ENCODE measurements at regions not wholly inside any gene's neighbourhood (a gene's known extent, or its start where the extent isn't known, plus 50 kb on each side); places are given as distances from the start of the nearest gene placed in this dataset.

- BruUV-seq (replicated peaks): no TSS peak
- Histone ChIP-seq H3K4me3 (ENCODE audit: low read depth in 2 of 2, low read length in 2 of 2) (no peak overlapping the region), H3K36me3 (ENCODE audit: control insufficient read depth, insufficient read depth, low read length) (no peaks in the 10 kb centered on the region), H3K27me3 (ENCODE audit: control insufficient read depth, insufficient read depth, low read length) (no peaks in the 10 kb centered on the region), H3K27ac (ENCODE audit: low read length) (no peak overlapping the region), H3K9me3 (ENCODE audit: control insufficient read depth, insufficient read depth, low read depth, low read length) (no peaks in the 10 kb centered on the region), H3K4me1 (ENCODE audit: control insufficient read depth, insufficient read depth, low read length) (no peaks in the 10 kb centered on the region)
- ChIA-PET CTCF (no interaction called here), POLR2A (no interaction called here)
- in situ Hi-C loops (cut with HindIII; ENCODE audit: low pct_unique_long_range_greater_than_20kb, low sequenced_read_pairs): no loop called here
- TF ChIP-seq CTCF (IDR thresholded peaks at IDR 0.05) (no peak), SIN3A (IDR thresholded peaks at IDR 0.05; ENCODE audit: borderline replicate concordance, insufficient read depth, low read depth, low read length) (no peak), TCF7L2 (IDR thresholded peaks at IDR 0.05; ENCODE audit: low read depth, low read length) (no peak), REST (IDR thresholded peaks at IDR 0.05; ENCODE audit: insufficient read depth in 1 of 2, low read depth in 2 of 2, low read length in 1 of 2) (no peak), POLR2AphosphoS5 (IDR thresholded peaks at IDR 0.05; ENCODE audit: low read depth, low read length) (no peak)
- ATAC-seq (no peak), DNase-seq (ENCODE audit: low read depth, low spot score) (no peak)
- intact Hi-C loops (cut with micrococcal nuclease; ENCODE audit: unreplicated experiment): no loop called here
These were observed 171.3 kb downstream of the ABCA8 start for GRCh38 chr17:68783861-68784260.

- no peaks in the 10 kb centered on the region for H3K4me1 ChIP-seq (ENCODE audit: control insufficient read depth, insufficient read depth, low read length)
- intact Hi-C loops (cut with micrococcal nuclease; ENCODE audit: unreplicated experiment) (no loop called here), in situ Hi-C loops (cut with HindIII; ENCODE audit: low pct_unique_long_range_greater_than_20kb, low sequenced_read_pairs) (no loop called here)
- no peaks in the 10 kb centered on the region for H3K36me3 ChIP-seq (ENCODE audit: control insufficient read depth, insufficient read depth, low read length)
- POLR2A ChIA-PET: no interaction called here
- no peak overlapping the region for H3K27ac ChIP-seq (ENCODE audit: low read length)
- H3K4me3 ChIP-seq (ENCODE audit: low read depth in 2 of 2, low read length in 2 of 2): no peak overlapping the region
- DNase-seq (ENCODE audit: low read depth, low spot score) (no peak), ATAC-seq (no peak)
- BruUV-seq (replicated peaks): no TSS peak
- H3K27me3 ChIP-seq (ENCODE audit: control insufficient read depth, insufficient read depth, low read length): no peaks in the 10 kb centered on the region
- H3K9me3 ChIP-seq (ENCODE audit: control insufficient read depth, insufficient read depth, low read depth, low read length): no peaks in the 10 kb centered on the region
- CTCF ChIA-PET: no interaction called here
- no peak for TF ChIP-seq CTCF (IDR thresholded peaks at IDR 0.05)
- no peak for TF ChIP-seq SIN3A (IDR thresholded peaks at IDR 0.05; ENCODE audit: borderline replicate concordance, insufficient read depth, low read depth, low read length)
- TF ChIP-seq POLR2AphosphoS5 (IDR thresholded peaks at IDR 0.05; ENCODE audit: low read depth, low read length): no peak
- no peak for TF ChIP-seq TCF7L2 (IDR thresholded peaks at IDR 0.05; ENCODE audit: low read depth, low read length)
- TF ChIP-seq REST (IDR thresholded peaks at IDR 0.05; ENCODE audit: insufficient read depth in 1 of 2, low read depth in 2 of 2, low read length in 1 of 2): no peak
These were observed 172.4 kb downstream of the ABCA8 start for GRCh38 chr17:68782789-68783188.
